ENCODE measurements at regions not wholly inside any gene's neighbourhood (a gene's known extent, or its start where the extent isn't known, plus 50 kb on each side); places are given as distances from the start of the nearest gene placed in this dataset.
A peak's percentile ranks its signal among the peaks of the same experiment; 100 is the strongest.

DNA sequence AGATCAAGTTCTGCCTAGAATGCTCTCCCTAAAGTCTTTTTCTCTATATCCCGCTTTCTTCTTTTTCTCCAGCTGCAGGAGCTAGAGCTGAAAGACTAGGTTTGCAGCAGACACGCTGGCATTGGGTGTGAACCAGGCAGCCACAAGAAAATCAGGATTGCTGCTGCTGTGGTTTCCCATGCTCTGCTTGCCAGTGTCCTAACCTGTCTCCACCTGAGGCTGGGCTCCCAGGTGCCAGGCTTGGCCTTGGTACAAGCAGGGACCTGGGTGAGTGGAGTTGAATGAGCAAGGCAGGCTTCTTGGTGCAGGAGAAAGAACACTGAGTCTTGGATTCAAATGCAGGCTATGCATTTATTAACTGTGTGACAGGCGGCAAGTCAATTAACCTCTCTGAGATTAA is 440.3 kb upstream of the MAF start:
- DNase-seq: no peak

DNA sequence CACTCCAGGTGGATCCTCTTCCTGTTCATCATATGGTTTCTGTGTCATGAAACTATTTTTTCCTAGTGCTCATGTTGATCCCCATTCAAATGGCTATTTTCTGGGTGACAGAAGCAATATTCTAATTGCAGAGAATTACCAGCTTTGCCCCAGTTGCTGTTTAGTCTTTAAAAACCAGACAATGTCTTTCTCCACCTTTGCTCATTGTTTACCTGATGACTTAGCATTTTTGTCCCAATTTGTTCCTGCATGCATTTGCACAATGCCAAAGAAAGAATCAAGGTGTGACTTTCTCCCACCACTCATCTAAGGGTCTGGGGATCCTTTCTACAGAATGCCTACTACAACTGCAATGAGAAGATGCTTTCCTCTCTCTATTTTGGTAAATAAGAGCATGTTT is 439.9 kb upstream of the MAF start:
- DNase-seq: no peak
- in situ Hi-C loops (cut with MboI; ENCODE audit: low pct_unique_long_range_greater_than_20kb, low sequenced_read_pairs): no loop called here

More for the DNA sequence above, 440.3 kb upstream of the MAF start:
- in situ Hi-C loops (cut with MboI; ENCODE audit: low pct_unique_long_range_greater_than_20kb, low sequenced_read_pairs): no loop called here

DNA sequence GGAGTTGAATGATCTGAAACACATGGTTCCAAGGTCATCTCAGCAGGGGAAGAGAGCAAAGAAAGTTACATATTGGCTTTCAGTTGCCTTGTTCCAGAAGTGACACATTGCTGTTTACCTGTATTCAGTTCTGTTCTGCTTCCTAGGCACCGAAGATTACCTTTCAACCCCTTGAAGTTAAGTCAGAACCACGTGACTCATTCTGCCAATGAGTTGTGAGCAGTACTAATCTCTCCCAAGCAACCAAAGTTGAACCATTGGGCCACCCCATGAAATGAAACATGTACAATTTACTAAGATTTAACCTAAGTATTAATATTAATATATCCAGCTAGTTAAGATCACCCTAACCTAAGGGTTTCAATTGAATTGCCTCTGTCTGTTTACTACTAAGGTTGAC is 439.2 kb upstream of the MAF start:
- in situ Hi-C loops (cut with MboI; ENCODE audit: low pct_unique_long_range_greater_than_20kb, low sequenced_read_pairs): no loop called here
- DNase-seq: no peak

DNA sequence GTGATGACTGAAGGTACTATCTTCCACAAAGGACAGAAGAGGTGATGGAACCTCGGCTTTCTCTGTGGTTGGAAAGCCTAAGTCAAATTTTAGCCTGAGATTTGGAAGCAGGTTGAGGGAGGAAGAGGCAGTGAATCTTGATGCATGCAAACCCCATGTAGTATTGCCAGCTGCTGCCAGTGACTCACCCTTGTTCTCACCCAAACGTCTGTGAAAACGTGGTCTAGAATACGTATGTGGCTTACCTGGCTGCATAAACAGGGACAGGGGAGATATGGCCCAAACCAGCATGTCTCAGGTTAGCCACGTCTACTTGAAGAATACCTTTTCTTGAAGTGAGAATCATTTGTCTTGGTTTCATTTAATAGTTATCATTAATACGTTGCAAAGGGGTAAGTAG is 438.0 kb upstream of the MAF start:
- no peak for DNase-seq
- in situ Hi-C loops (cut with MboI; ENCODE audit: low pct_unique_long_range_greater_than_20kb, low sequenced_read_pairs): no loop called here

DNA sequence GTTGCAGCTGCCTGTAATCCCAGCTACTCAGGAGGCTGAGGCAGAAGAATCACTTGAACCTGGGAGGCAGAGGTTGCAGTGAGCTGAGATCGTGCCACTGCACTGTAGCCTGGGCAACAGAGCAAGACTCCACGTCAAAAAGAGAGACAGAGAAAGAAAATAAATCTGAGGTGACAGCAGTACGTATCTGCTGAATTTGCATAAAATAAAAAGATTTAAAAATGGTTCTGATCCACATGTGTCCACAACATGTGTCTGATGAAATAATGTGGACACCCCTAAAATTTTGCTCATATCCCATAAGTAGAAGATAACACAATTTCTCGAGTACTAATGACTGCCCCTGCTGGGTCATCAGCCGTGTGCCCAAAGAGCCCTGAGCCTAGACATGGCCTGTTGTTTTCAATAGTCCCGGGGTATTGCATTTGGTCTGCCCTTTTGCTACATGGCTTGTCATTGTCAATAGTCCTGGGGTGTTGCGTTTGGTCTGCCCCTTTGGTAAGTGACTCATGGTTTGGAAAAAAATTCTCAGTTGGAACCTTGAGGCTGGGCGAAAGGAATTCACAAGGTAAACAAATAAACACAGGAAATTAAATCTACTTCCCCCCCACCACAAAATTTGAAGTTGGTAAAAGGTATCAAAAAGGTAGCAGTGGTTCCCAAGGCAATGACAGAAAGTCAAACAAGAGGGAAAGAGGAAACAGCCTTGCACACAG is 434.6 kb upstream of the MAF start:
- in situ Hi-C loops (cut with MboI; ENCODE audit: low pct_unique_long_range_greater_than_20kb, low sequenced_read_pairs): no loop called here
- DNase-seq: no peak

DNA sequence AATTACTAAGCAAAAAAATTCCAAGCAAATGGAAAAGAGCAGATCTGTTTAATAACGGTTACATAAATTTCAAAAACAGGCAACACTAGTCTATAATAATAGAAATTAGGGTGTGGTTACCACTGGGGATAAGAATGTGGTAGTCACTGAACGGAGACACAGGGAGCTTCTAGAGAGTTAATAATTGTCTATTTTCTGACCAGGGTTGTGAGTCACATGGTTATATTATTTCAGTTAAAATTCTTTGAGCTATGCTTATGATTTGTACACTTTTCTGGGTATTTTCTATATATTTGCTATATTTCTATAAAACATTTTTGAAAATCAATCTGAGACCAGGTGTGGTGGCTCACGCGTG is 433.9 kb upstream of the MAF start:
- no peak for DNase-seq
- in situ Hi-C loops (cut with MboI; ENCODE audit: low pct_unique_long_range_greater_than_20kb, low sequenced_read_pairs): no loop called here

DNA sequence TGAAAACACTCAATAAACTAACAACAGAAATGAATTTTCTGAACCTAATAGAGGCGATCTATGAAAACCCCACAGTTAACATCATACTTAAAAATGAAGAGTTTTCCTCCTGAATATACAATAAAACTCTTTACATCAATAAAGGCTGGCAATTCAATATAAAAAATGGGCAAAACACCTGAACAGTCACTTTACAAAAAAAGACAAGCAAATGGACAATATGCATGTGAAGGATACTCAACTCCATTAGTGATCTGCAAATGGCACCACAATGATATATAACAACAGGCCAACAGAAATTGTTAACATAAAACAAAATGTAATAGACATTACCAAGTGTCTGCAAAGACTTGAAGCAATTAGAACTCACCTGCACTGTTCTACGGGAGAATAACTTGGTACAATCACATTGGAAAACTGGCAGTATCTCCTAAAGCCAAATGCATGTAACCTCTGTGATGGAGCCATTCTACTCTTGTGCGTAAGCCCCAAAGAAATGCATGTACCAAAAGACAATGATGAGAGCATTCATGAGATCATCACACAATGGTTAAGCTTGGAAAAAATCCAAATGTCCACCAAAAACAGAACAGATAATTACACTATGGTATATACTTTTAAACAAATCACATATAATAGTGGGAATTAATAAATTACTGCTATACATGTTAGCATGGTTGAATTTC is 433.4 kb upstream of the MAF start:
- in situ Hi-C loops (cut with MboI; ENCODE audit: low pct_unique_long_range_greater_than_20kb, low sequenced_read_pairs): no loop called here
- DNase-seq: no peak

DNA sequence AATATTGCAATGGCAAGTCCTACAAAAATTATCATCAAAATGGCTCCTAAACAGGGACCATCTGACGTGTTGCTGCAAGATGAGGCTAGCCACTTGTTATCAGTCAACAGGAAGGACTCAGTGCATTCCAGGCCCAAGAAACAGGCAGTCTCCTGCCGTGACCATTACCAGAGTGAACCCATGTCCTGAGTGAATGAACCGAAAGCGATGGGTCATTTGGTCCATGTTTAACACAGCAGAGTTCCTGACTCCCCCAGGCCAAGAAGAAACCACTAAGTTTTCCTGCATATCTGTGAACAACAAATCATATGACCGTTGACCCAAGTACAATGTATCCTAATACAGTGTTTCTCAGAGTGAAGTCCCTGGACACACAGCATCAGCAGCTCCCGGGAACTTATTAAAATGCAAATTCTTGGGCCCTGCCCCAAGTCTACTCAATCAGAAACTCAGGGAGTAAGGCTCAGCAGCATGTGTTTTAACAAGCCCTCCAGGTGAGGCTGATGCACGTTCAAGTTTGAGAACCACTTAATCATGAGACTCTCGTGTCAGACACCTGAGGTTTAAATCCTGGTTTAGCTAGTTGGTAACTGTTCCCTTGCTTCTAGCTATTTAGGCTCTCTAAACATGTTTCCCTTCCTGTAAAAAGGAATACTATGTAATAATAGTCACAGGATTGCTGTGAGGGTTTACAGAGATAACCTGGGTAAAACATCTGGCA is 429.4 kb upstream of the MAF start:
- in situ Hi-C loops (cut with MboI; ENCODE audit: low pct_unique_long_range_greater_than_20kb, low sequenced_read_pairs): no loop called here
- DNase-seq: no peak

DNA sequence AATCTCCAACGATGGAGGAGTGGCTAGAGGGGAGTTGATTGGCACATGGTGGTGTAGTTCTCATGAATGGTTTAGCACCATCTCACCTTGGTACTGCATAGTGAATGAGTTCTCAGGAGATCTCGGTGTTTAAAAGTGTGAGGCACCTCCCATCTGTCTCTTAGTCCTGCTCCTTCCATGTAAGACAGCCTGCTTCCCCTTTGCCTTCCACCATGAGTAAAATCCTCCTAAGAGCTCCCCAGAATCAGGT is 428.8 kb upstream of the MAF start:
- no peak for DNase-seq
- in situ Hi-C loops (cut with MboI; ENCODE audit: low pct_unique_long_range_greater_than_20kb, low sequenced_read_pairs): no loop called here

DNA sequence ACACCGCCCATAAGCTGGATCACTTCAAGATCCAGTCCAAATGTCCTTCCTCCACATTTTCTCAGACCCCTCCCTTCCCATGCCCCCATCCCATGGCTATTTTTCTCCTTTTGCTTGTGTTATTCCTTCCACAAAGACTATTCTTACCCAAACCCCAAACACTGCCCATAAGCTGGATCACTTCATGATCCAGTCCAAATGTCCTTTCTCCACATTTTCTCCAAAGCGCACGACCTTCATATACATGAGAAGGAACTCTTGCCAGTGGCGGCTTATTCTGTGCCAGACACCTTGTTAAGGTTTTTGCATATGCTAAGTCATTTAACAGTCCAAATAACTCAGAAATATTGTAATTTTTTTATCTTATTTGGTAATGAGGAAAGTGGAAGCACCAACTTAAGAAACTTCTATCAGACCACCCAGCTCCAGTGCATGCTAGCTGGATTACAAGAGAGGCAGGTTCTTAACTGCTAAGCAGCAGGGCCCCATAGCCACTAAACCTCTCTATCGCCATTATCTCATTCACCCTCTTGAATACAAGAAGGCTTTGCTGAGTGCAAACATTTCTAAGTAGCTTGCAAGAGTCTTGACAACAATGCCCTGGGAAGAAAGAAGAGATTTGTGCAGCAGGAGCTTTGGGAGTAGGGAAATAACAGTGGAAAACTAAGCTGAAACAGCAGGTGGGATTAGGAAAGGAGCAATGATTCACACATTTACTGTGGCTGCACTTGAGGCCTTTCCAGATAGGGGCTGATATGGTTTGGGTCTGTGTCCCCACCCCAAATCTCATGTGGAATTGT is 428.2 kb upstream of the MAF start:
- in situ Hi-C loops (cut with MboI; ENCODE audit: low pct_unique_long_range_greater_than_20kb, low sequenced_read_pairs): no loop called here
- DNase-seq: no peak

DNA sequence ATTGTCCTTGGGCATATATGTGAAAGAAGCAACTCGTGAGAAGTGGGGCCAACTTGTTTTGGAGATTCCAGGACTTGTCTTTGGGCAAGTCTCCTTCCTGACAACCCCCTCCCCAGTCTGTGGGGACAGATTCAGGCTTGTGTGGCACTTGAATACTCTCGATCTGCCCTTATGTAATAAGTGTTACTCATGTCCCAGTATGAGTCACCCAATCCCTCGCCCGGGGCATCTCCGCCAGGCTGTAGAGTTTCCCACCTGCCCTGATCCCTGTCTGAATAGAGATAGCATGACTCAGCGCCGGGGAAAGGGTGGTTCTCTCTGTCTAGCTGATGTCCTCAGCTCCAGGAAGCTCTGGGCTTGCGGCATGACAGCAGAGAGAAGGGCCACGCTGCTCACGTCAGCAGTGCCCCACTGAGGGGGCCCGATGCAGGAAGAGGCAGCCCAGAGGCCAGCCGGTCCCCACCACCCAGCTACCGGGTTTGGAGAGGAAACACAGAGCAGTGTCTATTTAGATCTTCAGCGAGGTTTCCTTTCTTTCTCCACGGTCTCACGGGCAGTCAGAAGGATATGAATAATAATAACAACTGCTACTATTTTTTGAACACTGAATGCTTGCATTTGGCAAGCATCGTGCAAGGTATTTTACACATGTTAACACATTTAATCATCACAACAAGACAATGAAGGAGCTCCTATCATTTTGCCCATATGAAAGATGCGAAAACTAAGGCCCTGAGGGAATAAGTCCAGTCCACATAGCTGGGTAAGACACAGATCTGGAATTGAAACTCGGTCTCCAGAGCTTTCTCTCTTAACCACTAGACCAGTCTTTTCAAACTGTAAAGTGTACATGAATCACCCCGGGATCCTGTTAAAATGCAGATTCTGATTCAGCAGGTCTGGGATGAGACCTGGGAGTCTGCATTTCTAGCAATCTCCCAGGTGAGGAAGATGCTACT is 426.7 kb upstream of the MAF start:
- in situ Hi-C loops (cut with MboI; ENCODE audit: low pct_unique_long_range_greater_than_20kb, low sequenced_read_pairs): no loop called here
- peak; percentile 3 for DNase-seq

DNA sequence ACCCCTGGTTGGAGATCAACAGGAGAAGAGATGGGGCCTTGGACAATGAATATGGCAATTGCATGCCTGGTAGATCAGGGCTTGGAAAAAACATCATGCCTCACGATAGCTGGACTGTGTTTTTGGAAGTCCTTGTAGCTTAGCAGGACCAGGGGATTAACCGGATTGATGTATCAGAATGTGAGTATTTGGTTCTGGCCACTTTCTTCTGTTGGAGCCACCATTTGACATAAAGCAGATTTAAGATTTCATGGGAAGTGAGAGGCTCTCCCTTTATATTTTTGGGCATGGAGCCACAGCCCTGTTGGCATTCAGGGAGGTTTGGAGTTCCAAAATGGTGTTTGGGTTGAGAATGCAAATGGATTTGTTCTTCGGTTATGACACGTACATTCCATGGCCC is 424.7 kb upstream of the MAF start:
- in situ Hi-C loops (cut with MboI; ENCODE audit: low pct_unique_long_range_greater_than_20kb, low sequenced_read_pairs): no loop called here
- no peak for DNase-seq

DNA sequence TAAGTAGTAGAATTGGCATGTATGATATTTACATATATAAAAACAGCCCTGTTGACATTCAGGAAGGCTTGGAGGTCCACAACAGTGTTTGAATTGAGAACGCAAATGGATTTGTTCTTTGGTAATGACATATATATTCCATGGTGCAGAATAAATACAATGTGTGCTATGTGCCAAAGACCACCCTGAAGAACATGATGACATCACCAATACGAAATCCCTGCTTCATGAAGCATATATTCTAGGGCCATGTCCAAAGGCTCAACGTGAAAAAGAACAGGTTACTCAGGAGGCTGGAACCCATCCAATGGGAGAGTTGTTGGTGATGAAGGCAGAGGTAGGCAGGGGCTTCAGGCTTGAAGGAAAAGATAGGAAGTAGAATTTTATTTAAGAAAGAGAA is 423.9 kb upstream of the MAF start:
- in situ Hi-C loops (cut with MboI; ENCODE audit: low pct_unique_long_range_greater_than_20kb, low sequenced_read_pairs): no loop called here
- DNase-seq: no peak

DNA sequence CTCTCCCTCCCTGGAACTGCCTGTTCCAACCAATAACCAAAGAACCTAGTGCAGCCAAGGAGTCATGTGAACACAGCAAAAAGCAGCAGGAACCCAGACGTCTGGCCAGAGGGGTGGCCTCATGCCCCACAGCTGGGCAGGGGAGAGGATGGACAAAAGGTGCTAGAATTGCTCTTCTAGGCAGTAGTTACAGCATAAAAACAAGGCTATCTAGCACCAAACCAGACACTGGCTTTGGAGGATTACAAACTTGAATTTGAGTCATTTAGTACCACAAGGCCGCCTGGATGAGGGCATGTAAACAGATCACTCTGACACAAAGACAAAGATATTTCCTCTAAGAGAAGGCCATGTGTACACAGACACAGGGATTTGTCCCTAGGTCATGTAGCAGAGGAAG is 423.3 kb upstream of the MAF start:
- DNase-seq: no peak
- in situ Hi-C loops (cut with MboI; ENCODE audit: low pct_unique_long_range_greater_than_20kb, low sequenced_read_pairs): no loop called here

DNA sequence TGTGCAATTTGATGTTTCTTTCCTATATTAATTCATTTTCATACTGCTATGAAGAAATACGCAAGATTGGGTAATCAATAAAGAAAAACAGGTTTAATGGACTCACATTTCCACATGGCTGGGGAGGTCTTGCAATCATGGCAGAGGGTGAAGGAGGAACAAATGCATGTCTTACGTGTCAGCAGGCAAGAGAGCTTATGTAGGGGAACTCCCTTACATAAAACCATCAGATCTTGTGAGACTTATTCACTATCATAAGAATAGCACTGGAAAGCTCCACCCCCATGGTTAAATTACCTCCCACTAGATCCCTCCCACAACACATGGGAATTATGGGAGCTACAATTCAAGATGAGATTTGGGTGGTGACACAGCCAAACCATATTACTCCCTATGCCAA is 418.9 kb upstream of the MAF start:
- in situ Hi-C loops (cut with MboI; ENCODE audit: low pct_unique_long_range_greater_than_20kb, low sequenced_read_pairs): no loop called here
- DNase-seq: no peak

DNA sequence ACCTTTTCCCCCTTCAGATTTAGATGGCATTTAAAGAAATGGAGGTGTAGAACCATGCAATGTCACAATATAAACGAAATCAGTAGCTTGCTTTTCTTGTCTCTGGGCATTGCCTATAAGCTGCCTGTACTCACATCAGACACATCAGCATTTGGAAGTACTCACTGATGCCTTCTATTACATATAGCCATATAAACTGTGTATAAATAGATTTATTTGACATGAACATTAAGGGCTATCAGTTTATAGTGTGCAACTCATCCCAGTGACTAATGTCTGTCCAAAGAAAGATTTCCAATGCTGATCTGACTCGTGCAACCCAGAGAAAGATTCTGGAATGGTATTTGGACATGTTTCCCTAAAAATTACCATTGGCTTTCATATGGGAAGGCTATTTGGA is 417.9 kb upstream of the MAF start:
- in situ Hi-C loops (cut with MboI; ENCODE audit: low pct_unique_long_range_greater_than_20kb, low sequenced_read_pairs): no loop called here
- DNase-seq: no peak

DNA sequence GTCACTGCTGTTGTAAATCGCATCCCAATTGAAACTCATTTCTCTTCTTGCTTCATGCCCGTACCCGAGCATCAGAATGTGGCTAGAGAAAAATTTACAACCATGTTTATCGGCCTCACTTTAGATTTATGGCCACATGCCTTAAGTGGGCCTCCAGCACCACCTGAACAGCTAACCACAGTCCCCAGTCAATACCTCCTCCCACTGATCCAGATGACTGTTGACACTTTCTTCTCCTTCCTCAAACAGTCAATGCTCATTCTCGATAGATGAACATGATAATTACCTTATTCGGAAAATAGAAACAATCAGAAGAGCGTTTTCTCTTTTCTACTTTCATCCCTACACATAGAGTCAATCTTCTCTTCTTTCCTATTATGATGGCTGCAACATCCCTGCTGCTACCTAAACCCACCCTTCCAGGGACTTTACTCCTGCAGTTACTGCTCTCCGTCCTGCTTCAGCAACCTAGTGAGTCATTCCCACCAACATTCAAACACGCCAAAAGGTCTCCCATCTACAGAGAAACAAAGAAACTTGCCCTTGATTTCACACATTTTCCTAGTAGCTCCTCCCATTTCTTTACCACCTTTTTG is 416.3 kb upstream of the MAF start:
- no peak for DNase-seq
- in situ Hi-C loops (cut with MboI; ENCODE audit: low pct_unique_long_range_greater_than_20kb, low sequenced_read_pairs): no loop called here

DNA sequence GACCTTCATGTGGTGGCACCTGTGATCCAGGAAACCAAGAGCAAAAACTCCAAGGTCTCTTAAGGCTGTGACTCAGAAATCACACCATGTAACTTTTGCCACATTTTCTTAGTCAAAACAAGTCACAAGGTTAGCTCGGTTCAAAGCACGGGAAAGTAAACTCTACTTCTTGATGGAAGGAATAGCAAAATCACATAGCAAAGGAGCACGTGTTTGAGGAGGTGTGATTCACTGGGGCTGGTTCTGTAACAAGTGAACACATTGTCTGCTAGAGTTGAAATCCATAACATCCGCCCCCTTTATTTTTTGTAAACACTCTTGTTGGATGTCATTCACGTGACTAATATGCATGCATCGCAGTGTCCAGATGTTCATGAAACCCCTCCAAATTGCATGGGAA is 415.0 kb upstream of the MAF start:
- in situ Hi-C loops (cut with MboI; ENCODE audit: low pct_unique_long_range_greater_than_20kb, low sequenced_read_pairs): no loop called here
- DNase-seq: no peak
